GM18517 (cell line): ENCODE measurements at regions not wholly inside any gene's neighbourhood (a gene's known extent, or its start where the extent isn't known, plus 50 kb on each side); places are given as distances from the start of the nearest gene placed in this dataset.
A peak's percentile ranks its signal among the peaks of the same experiment; 100 is the strongest.

ENCODE experiments used
- ATAC-seq: cut with Tn5 transposase; IDR thresholded peaks from one replicate; pipeline ENCODE4 v1.9.1; 2021; ENCODE audit warnings: mild to moderate bottlenecking, moderate library complexity; ENCODE audit not compliant: unreplicated experiment

- ATAC-seq, result no peak
Measured at GRCh38 chr1:68378296-68379084, 71.3 kb downstream of the RPE65 start.

GRCh38 chr1:68377098-68377497 is 72.7 kb downstream of the RPE65 start:
- no peak for ATAC-seq

GRCh38 chr1:68376441-68376840 is 73.3 kb downstream of the RPE65 start:
- ATAC-seq, result no peak

- no peak for ATAC-seq
Measured at GRCh38 chr1:68375919-68376318, 73.8 kb downstream of the RPE65 start.

- no peak for ATAC-seq
Measured at GRCh38 chr1:68373173-68373572, 76.6 kb downstream of the RPE65 start.

- no peak for ATAC-seq
Measured at GRCh38 chr1:68372487-68372886, 77.3 kb downstream of the RPE65 start.

GRCh38 chr1:68370101-68370915 is 79.4 kb downstream of the RPE65 start:
- no peak for ATAC-seq

GRCh38 chr1:68366572-68366971 is 83.2 kb downstream of the RPE65 start:
- no peak for ATAC-seq

- no peak for ATAC-seq
Measured at GRCh38 chr1:68365709-68366382, 83.9 kb downstream of the RPE65 start.

- no peak for ATAC-seq
Measured at GRCh38 chr1:68363339-68363738, 86.4 kb downstream of the RPE65 start.

- ATAC-seq, result no peak
Measured at GRCh38 chr1:68361346-68361910, 88.3 kb downstream of the RPE65 start.

- ATAC-seq, result no peak
Measured at GRCh38 chr1:68359045-68359444, 90.7 kb downstream of the RPE65 start.

- no peak for ATAC-seq
Measured at GRCh38 chr1:68358439-68358838, 91.3 kb downstream of the RPE65 start.

GRCh38 chr1:68355614-68356013 is 94.1 kb downstream of the RPE65 start:
- ATAC-seq, result no peak

- no peak for ATAC-seq
Measured at GRCh38 chr1:68352202-68352601, 97.6 kb downstream of the RPE65 start.

- ATAC-seq, result peak; percentile 96
Measured at GRCh38 chr1:68347415-68347814, 102.3 kb downstream of the RPE65 start.

- ATAC-seq, result no peak
Measured at GRCh38 chr1:68346188-68346808, 103.5 kb downstream of the RPE65 start.

- ATAC-seq, result no peak
Measured at GRCh38 chr1:68344208-68344607, 105.5 kb downstream of the RPE65 start.

- ATAC-seq, result no peak
Measured at GRCh38 chr1:68340951-68341350, 108.6 kb upstream of the WLS start.

- ATAC-seq, result no peak
Measured at GRCh38 chr1:68339505-68339904, 107.2 kb upstream of the WLS start.

- no peak for ATAC-seq
Measured at GRCh38 chr1:68338081-68338480, 105.8 kb upstream of the WLS start.
